GM18508 (cell line): ENCODE measurements at regions not wholly inside any gene's neighbourhood (a gene's known extent, or its start where the extent isn't known, plus 50 kb on each side); places are given as distances from the start of the nearest gene placed in this dataset.

Experiments used
- ATAC-seq: cut with Tn5 transposase; IDR thresholded peaks from one replicate; pipeline ENCODE4 v1.9.1; 2021; ENCODE audit warnings: moderate number of reproducible peaks; ENCODE audit not compliant: insufficient read depth, unreplicated experiment

DNA sequence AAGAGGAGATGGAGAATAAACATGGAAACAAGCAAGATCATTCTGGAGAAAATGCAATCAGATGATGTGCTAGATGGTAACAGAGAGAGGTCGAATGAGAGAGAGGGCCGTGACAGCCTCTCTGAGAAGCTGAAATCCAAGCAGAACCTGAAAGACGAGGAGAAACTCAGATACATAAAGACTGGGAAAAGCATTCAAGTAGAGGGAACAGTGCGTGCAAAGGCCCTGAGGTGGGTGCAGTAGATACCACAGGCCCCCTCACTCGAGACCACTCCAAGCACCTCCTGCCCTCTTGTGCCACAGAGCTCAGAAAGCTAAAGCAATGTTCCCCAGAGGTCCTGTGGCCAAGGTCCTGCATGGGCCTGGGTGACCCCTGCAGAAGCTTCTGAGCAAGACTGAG lies 54.8 kb upstream of the DLK1 start:
- ATAC-seq: no peak

DNA sequence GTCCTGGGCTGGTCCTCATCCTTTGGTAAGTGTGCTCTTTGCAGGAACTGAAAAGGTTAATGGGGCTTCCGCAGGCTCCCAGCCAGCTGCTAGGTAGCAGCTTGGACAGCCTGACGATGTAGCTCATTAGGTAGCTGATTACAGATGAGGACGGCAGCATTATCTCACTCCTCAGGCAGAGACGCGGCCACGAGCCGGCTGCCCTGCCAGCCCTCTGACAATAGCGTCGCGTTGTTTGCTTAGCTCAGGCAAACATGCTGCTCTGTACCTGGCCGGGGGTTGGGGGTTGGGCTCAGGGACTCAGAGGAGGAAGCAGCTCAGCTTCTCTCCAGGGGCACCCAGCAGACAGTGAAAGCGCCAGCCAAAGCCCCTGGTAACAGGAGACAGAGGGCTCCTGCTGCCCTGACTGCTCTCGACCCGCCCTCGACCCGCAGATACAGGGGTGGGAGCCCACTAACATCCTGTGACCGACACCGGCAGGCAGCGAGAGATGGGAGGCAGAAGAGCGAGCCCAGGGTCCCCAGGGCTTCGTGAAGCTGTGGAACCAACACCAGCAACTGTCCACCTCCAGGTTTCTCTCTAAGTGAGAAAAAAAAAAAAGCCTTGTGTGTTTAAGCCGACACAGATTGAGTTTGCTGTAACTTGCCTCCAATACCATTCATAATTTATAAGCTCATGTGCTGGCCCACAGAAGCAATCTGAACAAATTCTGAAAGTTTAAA lies 53.4 kb upstream of the DLK1 start:
- no peak for ATAC-seq

DNA sequence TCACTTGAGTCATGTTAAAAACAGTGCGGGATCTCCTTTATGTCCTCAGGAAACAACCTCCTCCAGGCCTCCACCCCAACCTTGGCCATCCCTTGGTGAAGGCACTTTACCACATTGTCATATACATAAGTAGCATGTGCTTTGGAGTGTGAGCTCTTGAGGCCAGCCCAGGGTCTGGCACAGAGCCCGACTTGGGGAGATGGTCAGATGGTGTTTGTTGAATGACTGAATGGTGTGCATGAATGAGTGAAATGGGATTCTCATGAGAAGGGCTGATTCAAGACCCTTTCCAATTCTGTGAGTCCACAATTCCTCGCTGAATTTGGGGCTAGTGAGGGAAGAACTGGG lies 52.9 kb upstream of the DLK1 start:
- no peak for ATAC-seq

DNA sequence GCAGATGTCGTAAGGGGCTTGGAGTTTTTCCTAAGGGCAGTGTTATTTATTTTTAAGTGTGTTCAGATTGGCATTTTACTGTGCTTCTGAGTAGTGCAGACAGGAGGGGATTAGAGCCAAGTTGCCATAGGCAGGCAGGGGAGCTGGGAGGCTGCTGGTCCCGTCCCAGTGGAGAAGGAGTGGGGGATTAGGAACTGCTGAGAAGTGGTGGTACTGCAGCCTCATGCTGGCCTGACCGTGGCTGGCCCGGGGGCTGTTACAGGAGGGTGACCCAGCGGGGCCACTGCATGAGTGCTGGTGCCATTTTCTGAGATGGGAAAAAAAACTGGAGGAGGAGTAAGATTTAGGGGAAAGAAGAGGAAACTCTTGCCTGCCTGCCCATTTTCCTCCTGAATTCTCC lies 52.3 kb upstream of the DLK1 start:
- no peak for ATAC-seq

DNA sequence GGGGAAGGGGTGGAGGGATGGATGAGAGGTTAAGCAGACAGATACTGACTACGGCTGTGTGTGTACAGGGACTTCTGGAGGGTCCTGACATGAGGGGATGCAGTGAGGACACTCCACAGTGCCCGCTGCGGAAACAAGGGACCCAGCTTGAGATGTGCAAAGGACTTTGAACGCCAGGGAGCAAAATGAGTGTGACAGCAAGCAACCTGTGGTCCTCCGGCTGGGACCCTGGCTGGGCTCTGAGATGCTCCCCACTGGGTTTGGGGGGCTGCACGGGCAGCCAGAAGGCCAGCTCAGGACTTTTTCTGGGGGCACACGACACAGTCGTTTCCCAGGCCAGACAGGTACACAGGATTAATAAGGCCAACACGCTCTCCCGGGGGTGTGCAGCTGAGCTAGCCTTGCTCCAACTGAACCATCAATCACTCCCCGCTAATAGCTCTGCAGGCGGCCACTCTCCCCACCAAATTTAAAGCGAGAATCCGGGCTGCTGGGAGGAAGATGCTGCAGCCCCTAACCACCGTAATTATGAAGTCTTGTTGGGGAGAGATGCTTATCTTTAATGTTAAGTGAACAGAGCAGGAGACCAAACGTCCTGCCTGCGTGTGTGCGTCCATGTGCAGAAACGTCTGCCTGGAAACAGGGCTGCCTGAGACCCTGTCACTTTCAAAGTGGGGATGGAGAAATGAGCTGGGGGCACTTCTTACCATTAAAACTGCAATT lies 51.6 kb upstream of the DLK1 start:
- ATAC-seq: no peak

DNA sequence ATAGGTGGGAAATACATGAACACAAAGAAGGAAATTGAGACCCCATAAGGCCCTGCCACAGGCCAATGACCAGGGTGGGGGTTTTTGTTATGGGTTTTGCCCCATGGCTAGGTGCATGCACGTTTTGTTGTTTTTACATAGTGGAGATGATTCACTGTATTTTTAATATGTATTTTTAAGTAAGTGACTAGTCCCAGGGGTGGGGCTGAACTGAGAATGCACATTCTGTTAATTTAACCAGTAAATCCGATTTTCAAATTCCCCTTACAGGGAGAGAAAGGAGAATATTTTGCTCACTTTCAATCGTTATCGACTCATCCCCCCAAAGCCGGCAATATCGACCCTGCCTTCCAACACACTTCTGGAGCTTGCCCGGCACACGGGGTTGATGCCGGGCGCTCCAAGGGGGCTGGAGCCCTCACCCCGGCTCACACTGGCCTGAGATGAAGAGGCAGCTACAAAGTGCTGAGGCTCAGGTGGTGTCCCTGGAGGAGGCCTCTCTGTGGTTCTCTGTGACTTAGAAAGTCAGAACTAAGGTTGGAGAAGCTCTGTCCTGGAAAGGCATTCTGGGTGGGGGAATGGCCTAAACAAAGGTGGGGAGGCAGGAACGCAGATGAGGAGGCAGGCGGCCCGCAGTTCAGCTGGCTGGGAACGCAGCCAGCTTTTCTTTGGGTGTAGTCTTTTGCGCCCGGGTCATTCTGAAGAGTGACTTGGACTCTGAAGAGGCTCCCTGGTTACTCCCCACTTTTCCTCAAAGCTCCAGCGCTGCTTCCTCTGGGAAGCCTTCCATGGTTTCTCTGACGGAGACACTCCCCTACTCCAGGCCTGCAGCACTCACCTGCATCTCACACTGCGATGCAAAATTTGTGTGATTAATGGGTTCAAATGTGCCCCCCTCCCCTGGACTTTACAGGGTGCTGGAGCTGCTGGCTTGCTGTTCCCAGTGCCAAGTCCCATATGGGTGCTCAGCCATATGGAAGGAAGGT lies 50.7 kb upstream of the DLK1 start:
- no peak for ATAC-seq
